ENCODE measurements at regions not wholly inside any gene's neighbourhood (a gene's known extent, or its start where the extent isn't known, plus 50 kb on each side); places are given as distances from the start of the nearest gene placed in this dataset.

- Histone ChIP-seq H3K4me3 (no peak overlapping the region), H3K27ac (no peak overlapping the region), H3K9me3 (no peaks in the 10 kb centered on the region), H3K36me3 (no peaks in the 10 kb centered on the region), H3K27me3 (no peaks in the 10 kb centered on the region), H3K4me1 (no peaks in the 10 kb centered on the region)
- WGBS, 2 donors: 86 to 87% methylated on average over 19 to 20 of the region's 20 CpGs
- TF ChIP-seq POLR2A (IDR thresholded peaks at IDR 0.05) (no peak), CTCF (IDR thresholded peaks at IDR 0.05) (no peak), EP300 (IDR thresholded peaks at IDR 0.05) (no peak)
- no peak for DNase-seq (ENCODE audit: low spot score in 2 of 2)
These were observed 379.7 kb upstream of the IMPG1 start for GRCh38 chr6:76451926-76452709.

GRCh38 chr6:76448109-76448508 lies 375.6 kb upstream of the IMPG1 start:
- Histone ChIP-seq H3K27me3 (no peaks in the 10 kb centered on the region), H3K27ac (no peak overlapping the region), H3K4me3 (no peak overlapping the region), H3K36me3 (no peaks in the 10 kb centered on the region), H3K9me3 (no peaks in the 10 kb centered on the region), H3K4me1 (no peaks in the 10 kb centered on the region)
- DNase-seq (ENCODE audit: low spot score in 2 of 2): no peak
- 48 to 68% methylated on average over 1 of the region's 1 CpG for WGBS, 2 donors
- TF ChIP-seq POLR2A (IDR thresholded peaks at IDR 0.05) (no peak), CTCF (IDR thresholded peaks at IDR 0.05) (no peak), EP300 (IDR thresholded peaks at IDR 0.05) (no peak)

GRCh38 chr6:76441875-76442274 lies 369.4 kb upstream of the IMPG1 start:
- H3K36me3 ChIP-seq: no peaks in the 10 kb centered on the region
- no peak overlapping the region for H3K4me3 ChIP-seq
- 68% methylated on average over 3 of the region's 3 CpGs for WGBS, 2 donors
- no peaks in the 10 kb centered on the region for H3K4me1 ChIP-seq
- DNase-seq (ENCODE audit: low spot score in 2 of 2): no peak
- no peaks in the 10 kb centered on the region for H3K27me3 ChIP-seq
- no peaks in the 10 kb centered on the region for H3K9me3 ChIP-seq
- no peak overlapping the region for H3K27ac ChIP-seq
- no peak for TF ChIP-seq EP300 (IDR thresholded peaks at IDR 0.05)
- no peak for TF ChIP-seq POLR2A (IDR thresholded peaks at IDR 0.05)
- no peak for TF ChIP-seq CTCF (IDR thresholded peaks at IDR 0.05)

GRCh38 chr6:76439811-76440210 lies 367.3 kb upstream of the IMPG1 start:
- Histone ChIP-seq H3K4me3 (no peak overlapping the region), H3K9me3 (no peaks in the 10 kb centered on the region), H3K27me3 (no peaks in the 10 kb centered on the region), H3K4me1 (no peaks in the 10 kb centered on the region), H3K27ac (no peak overlapping the region), H3K36me3 (no peaks in the 10 kb centered on the region)
- 86 to 91% methylated on average over 2 of the region's 2 CpGs for WGBS, 2 donors
- no peak for TF ChIP-seq POLR2A (IDR thresholded peaks at IDR 0.05)
- TF ChIP-seq CTCF (IDR thresholded peaks at IDR 0.05): no peak
- TF ChIP-seq EP300 (IDR thresholded peaks at IDR 0.05): no peak
- DNase-seq (ENCODE audit: low spot score in 2 of 2): no peak

- no peak overlapping the region for H3K4me3 ChIP-seq
- H3K4me1 ChIP-seq: no peaks in the 10 kb centered on the region
- TF ChIP-seq CTCF (IDR thresholded peaks at IDR 0.05) (no peak), POLR2A (IDR thresholded peaks at IDR 0.05) (no peak), EP300 (IDR thresholded peaks at IDR 0.05) (no peak)
- no peaks in the 10 kb centered on the region for H3K27me3 ChIP-seq
- 17 to 20% methylated on average over 1 of the region's 1 CpG for WGBS, 2 donors
- no peaks in the 10 kb centered on the region for H3K36me3 ChIP-seq
- no peak overlapping the region for H3K27ac ChIP-seq
- DNase-seq (ENCODE audit: low spot score in 2 of 2): no peak
- H3K9me3 ChIP-seq: no peaks in the 10 kb centered on the region
These were observed 366.3 kb upstream of the IMPG1 start for GRCh38 chr6:76438768-76439167.
